ENCODE measurements at regions not wholly inside any gene's neighbourhood (a gene's known extent, or its start where the extent isn't known, plus 50 kb on each side); places are given as distances from the start of the nearest gene placed in this dataset.

- in situ Hi-C loops (cut with HindIII; ENCODE audit: low pct_unique_long_range_greater_than_20kb, low sequenced_read_pairs) = no loop called here
- no peak for DNase-seq (ENCODE audit: low read depth, low spot score)
Observed at GRCh38 chr3:56869157-56869889, 67.6 kb upstream of the ARHGEF3 start.

GRCh38 chr3:56868706-56869105 lies 67.0 kb upstream of the ARHGEF3 start:
- in situ Hi-C loops (cut with HindIII; ENCODE audit: low pct_unique_long_range_greater_than_20kb, low sequenced_read_pairs) = no loop called here

GRCh38 chr3:56867671-56868070 lies 65.9 kb upstream of the ARHGEF3 start:
- in situ Hi-C loops (cut with HindIII; ENCODE audit: low pct_unique_long_range_greater_than_20kb, low sequenced_read_pairs) = no loop called here
- DNase-seq (ENCODE audit: low read depth, low spot score) = no peak

More at GRCh38 chr3:56868706-56869105, 67.0 kb upstream of the ARHGEF3 start:
- DNase-seq (ENCODE audit: low read depth, low spot score) = no peak

- no peak for DNase-seq (ENCODE audit: low read depth, low spot score)
- in situ Hi-C loops (cut with HindIII; ENCODE audit: low pct_unique_long_range_greater_than_20kb, low sequenced_read_pairs) = no loop called here
Observed at GRCh38 chr3:56864918-56865524, 63.3 kb upstream of the ARHGEF3 start.

GRCh38 chr3:56864090-56864489 lies 62.3 kb upstream of the ARHGEF3 start:
- DNase-seq (ENCODE audit: low read depth, low spot score) = no peak
- in situ Hi-C loops (cut with HindIII; ENCODE audit: low pct_unique_long_range_greater_than_20kb, low sequenced_read_pairs) = no loop called here

GRCh38 chr3:56862352-56863062 lies 60.8 kb upstream of the ARHGEF3 start:
- DNase-seq (ENCODE audit: low read depth, low spot score) = peak; percentile 51

GRCh38 chr3:56861511-56861910 lies 59.8 kb upstream of the ARHGEF3 start:
- no peak for DNase-seq (ENCODE audit: low read depth, low spot score)
- in situ Hi-C loops (cut with HindIII; ENCODE audit: low pct_unique_long_range_greater_than_20kb, low sequenced_read_pairs) = no loop called here

More at GRCh38 chr3:56862352-56863062, 60.8 kb upstream of the ARHGEF3 start:
- in situ Hi-C loops (cut with HindIII; ENCODE audit: low pct_unique_long_range_greater_than_20kb, low sequenced_read_pairs) = no loop called here

- no peak for DNase-seq (ENCODE audit: low read depth, low spot score)
- in situ Hi-C loops (cut with HindIII; ENCODE audit: low pct_unique_long_range_greater_than_20kb, low sequenced_read_pairs) = no loop called here
Observed at GRCh38 chr3:56860939-56861338, 59.2 kb upstream of the ARHGEF3 start.

- DNase-seq (ENCODE audit: low read depth, low spot score) = no peak
Observed at GRCh38 chr3:56860351-56860750, 58.6 kb upstream of the ARHGEF3 start.

GRCh38 chr3:56858331-56858730 lies 56.6 kb upstream of the ARHGEF3 start:
- in situ Hi-C loops (cut with HindIII; ENCODE audit: low pct_unique_long_range_greater_than_20kb, low sequenced_read_pairs) = no loop called here
- DNase-seq (ENCODE audit: low read depth, low spot score) = peak; percentile 77

More at GRCh38 chr3:56860351-56860750, 58.6 kb upstream of the ARHGEF3 start:
- in situ Hi-C loops (cut with HindIII; ENCODE audit: low pct_unique_long_range_greater_than_20kb, low sequenced_read_pairs) = no loop called here

- no peak for DNase-seq (ENCODE audit: low read depth, low spot score)
- in situ Hi-C loops (cut with HindIII; ENCODE audit: low pct_unique_long_range_greater_than_20kb, low sequenced_read_pairs) = no loop called here
Observed at GRCh38 chr3:56857178-56857577, 55.4 kb upstream of the ARHGEF3 start.

GRCh38 chr3:56856752-56857151 lies 55.0 kb upstream of the ARHGEF3 start:
- no peak for DNase-seq (ENCODE audit: low read depth, low spot score)
- in situ Hi-C loops (cut with HindIII; ENCODE audit: low pct_unique_long_range_greater_than_20kb, low sequenced_read_pairs) = no loop called here

- peak; percentile 65 for DNase-seq (ENCODE audit: low read depth, low spot score)
- in situ Hi-C loops (cut with HindIII; ENCODE audit: low pct_unique_long_range_greater_than_20kb, low sequenced_read_pairs) = no loop called here
Observed at GRCh38 chr3:56855856-56856512, 54.2 kb upstream of the ARHGEF3 start.

- in situ Hi-C loops (cut with HindIII; ENCODE audit: low pct_unique_long_range_greater_than_20kb, low sequenced_read_pairs) = no loop called here
- no peak for DNase-seq (ENCODE audit: low read depth, low spot score)
Observed at GRCh38 chr3:56854856-56855611, 53.3 kb upstream of the ARHGEF3 start.

GRCh38 chr3:56851966-56852884 lies 50.5 kb upstream of the ARHGEF3 start:
- no peak for DNase-seq (ENCODE audit: low read depth, low spot score)
- in situ Hi-C loops (cut with HindIII; ENCODE audit: low pct_unique_long_range_greater_than_20kb, low sequenced_read_pairs) = no loop called here

All from SK-MEL-5 (cell line).